Neural progenitor cell (in vitro differentiated cells): ENCODE measurements at regions not wholly inside any gene's neighbourhood (a gene's known extent, or its start where the extent isn't known, plus 50 kb on each side); places are given as distances from the start of the nearest gene placed in this dataset.

Experiments used
- DNase-seq: peaks from one replicate; pipeline ENCODE4 v3.0.0-alpha.2; 2016; ENCODE audit warnings: low spot score
- H2AFZ ChIP-seq: fragments of 200-600 bp; sonication (generic); replicated peaks from 2 replicates; pipeline ENCODE4 v1.6.1; 2016; ENCODE audit warnings: antibody characterized with exemption
- H3F3A ChIP-seq: fragments of 200-600 bp; sonication (generic); 2 replicates; pipeline ENCODE4 v1.6.1; 2016; ENCODE audit warnings: antibody characterized with exemption, low read depth
- H3K27ac ChIP-seq: fragments of 200-600 bp; sonication (generic); 2 replicates; pipeline ENCODE4 v1.5.1; 2016; ENCODE audit warnings: mild to moderate bottlenecking
- H3K27me3 ChIP-seq: fragments of 200-600 bp; sonication (generic); 2 replicates; pipeline ENCODE4 v1.6.1; 2016; ENCODE audit warnings: mild to moderate bottlenecking, moderate library complexity
- H3K36me3 ChIP-seq: fragments of 200-600 bp; sonication (generic); 2 replicates; pipeline ENCODE4 v1.5.1; 2016
- H3K4me1 ChIP-seq: fragments of 200-600 bp; sonication (generic); 2 replicates; pipeline ENCODE4 v1.6.1; 2016; ENCODE audit warnings: mixed run types
- H3K4me2 ChIP-seq: fragments of 200-600 bp; sonication (generic); 2 replicates; pipeline ENCODE4 v1.6.1; 2016
- H3K4me3 ChIP-seq: fragments of 200-600 bp; sonication (generic); 2 replicates; pipeline ENCODE4 v1.5.1; 2016
- H3K79me2 ChIP-seq: fragments of 200-600 bp; sonication (generic); 2 replicates; pipeline ENCODE4 v1.6.1; 2016; ENCODE audit warnings: low read depth
- H3K9ac ChIP-seq: fragments of 200-600 bp; sonication (generic); 2 replicates; pipeline ENCODE4 v1.6.1; 2016
- H3K9me3 ChIP-seq: fragments of 200-600 bp; sonication (generic); 2 replicates; pipeline ENCODE4 v1.5.1; 2016; ENCODE audit warnings: low read depth
- H4K20me1 ChIP-seq: fragments of 200-600 bp; sonication (generic); 2 replicates; pipeline ENCODE4 v1.6.1; 2016; ENCODE audit warnings: low read depth
- H3K27ac Mint-ChIP-seq: 3 replicates; pipeline ENCODE4 v1.8.0; 2021; ENCODE audit warnings: mixed read lengths
- H3K27me3 Mint-ChIP-seq: 2 replicates; pipeline ENCODE4 v1.8.0; 2022; ENCODE audit warnings: low read depth, mild to moderate bottlenecking, inconsistent platforms, moderate library complexity, mixed read lengths; ENCODE audit not compliant: insufficient read depth
- H3K36me3 Mint-ChIP-seq: 3 replicates; pipeline ENCODE4 v1.8.0; 2021; ENCODE audit warnings: mixed read lengths
- H3K4me1 Mint-ChIP-seq: 3 replicates; pipeline ENCODE4 v1.8.0; 2021; ENCODE audit warnings: mixed read lengths
- H3K4me3 Mint-ChIP-seq: 3 replicates; pipeline ENCODE4 v1.8.0; 2021; ENCODE audit warnings: mild to moderate bottlenecking, moderate library complexity, mixed read lengths
- H3K9me3 Mint-ChIP-seq: 3 replicates; pipeline ENCODE4 v1.8.0; 2020; ENCODE audit warnings: mixed read lengths
- EZH2 ChIP-seq: fragments of 200-600 bp; sonication (generic); IDR thresholded peaks from 2 replicates; pipeline ENCODE4 v1.6.1; 2017; ENCODE audit warnings: antibody characterized with exemption, mild to moderate bottlenecking, moderate library complexity
- EZH2phosphoT487 ChIP-seq: fragments of 200-600 bp; sonication (generic); IDR thresholded peaks from 2 replicates; pipeline ENCODE4 v1.6.1; 2017; ENCODE audit warnings: antibody characterized with exemption
- TF ChIP-seq, protein P1 (sequence below): fragments of 200-600 bp; sonication (generic); IDR thresholded peaks from 2 replicates; pipeline ENCODE4 v1.5.1; 2017; ENCODE audit warnings: antibody characterized with exemption, mild to moderate bottlenecking

DNA sequence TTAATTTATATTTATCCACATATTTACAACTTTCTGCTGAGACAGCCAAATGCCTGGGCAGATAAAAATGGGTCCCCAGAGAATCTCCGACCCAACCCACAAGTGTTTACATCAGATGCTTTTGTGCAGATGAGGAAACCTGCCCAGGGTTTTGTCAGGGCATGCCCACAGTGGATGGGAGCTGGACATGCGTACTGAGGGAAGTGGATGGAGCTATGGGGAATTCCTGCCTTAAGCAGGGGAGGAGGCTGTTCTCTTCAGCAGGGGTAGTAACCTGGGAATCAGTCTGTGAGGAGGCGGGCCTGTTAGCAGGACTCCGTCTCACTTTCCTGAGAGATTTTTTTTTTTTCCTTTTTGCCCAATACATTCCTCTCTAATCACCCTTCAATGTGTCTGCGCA is 122.9 kb downstream of the RFC3 start:
- Histone ChIP-seq H3K9me3 (no peaks in the 10 kb centered on the region), H3K27ac (no peak overlapping the region), H3K27me3 (no peaks in the 10 kb centered on the region), H3F3A (no peaks in the 10 kb centered on the region), H3K36me3 (peaks cover 4% of the 10 kb centered on the region), H3K4me3 (no peak overlapping the region), H4K20me1 (no peaks in the 10 kb centered on the region), H2AFZ (peak overlapping the region; percentile 38), H3K4me1 (peaks cover 21% of the 10 kb centered on the region), H3K4me2 (no peak overlapping the region), H3K79me2 (no peaks in the 10 kb centered on the region), H3K9ac (no peak overlapping the region)
- peak; percentile 45 for DNase-seq
- Mint-ChIP-seq H3K4me1 (peaks cover 7% of the 10 kb centered on the region), H3K4me3 (no peak overlapping the region), H3K27me3 (no peaks in the 10 kb centered on the region), H3K36me3 (peaks cover 1% of the 10 kb centered on the region), H3K27ac (no peak overlapping the region), H3K9me3 (no peaks in the 10 kb centered on the region)
- TF ChIP-seq EZH2 (no peak), EZH2phosphoT487 (no peak)
- TF ChIP-seq, protein P1, sequence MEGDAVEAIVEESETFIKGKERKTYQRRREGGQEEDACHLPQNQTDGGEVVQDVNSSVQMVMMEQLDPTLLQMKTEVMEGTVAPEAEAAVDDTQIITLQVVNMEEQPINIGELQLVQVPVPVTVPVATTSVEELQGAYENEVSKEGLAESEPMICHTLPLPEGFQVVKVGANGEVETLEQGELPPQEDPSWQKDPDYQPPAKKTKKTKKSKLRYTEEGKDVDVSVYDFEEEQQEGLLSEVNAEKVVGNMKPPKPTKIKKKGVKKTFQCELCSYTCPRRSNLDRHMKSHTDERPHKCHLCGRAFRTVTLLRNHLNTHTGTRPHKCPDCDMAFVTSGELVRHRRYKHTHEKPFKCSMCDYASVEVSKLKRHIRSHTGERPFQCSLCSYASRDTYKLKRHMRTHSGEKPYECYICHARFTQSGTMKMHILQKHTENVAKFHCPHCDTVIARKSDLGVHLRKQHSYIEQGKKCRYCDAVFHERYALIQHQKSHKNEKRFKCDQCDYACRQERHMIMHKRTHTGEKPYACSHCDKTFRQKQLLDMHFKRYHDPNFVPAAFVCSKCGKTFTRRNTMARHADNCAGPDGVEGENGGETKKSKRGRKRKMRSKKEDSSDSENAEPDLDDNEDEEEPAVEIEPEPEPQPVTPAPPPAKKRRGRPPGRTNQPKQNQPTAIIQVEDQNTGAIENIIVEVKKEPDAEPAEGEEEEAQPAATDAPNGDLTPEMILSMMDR: no peak

DNA sequence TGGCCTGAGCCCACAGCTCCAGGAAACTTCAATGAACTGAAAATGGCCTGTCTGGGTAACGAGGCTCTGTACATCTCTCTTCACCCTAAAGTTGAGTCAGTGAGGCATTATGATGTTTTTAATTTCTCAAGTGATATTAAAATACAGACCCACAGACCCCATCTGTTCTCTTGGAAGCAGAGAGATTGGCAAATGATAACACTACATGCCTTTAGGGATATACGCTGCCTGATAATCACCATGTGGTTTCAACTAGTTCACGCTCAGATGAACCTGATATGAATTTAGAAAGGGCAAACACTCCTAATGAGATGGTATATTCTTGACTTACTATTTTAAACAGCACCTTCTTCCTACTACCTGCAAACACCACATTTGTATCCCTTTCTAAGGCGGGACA is 127.5 kb downstream of the RFC3 start:
- no peak overlapping the region for H3K4me3 Mint-ChIP-seq
- no peaks in the 10 kb centered on the region for H3K9me3 ChIP-seq
- no peak for TF ChIP-seq EZH2
- TF ChIP-seq EZH2phosphoT487: no peak
- TF ChIP-seq, protein P1: no peak
- H3K27me3 ChIP-seq: no peaks in the 10 kb centered on the region
- H3K9ac ChIP-seq: no peak overlapping the region
- peaks cover 2% of the 10 kb centered on the region for H3K9me3 Mint-ChIP-seq
- no peaks in the 10 kb centered on the region for H3K36me3 ChIP-seq
- peaks cover 2% of the 10 kb centered on the region for H3K27me3 Mint-ChIP-seq
- peaks cover 8% of the 10 kb centered on the region for H3K36me3 Mint-ChIP-seq
- no peak overlapping the region for H3K4me3 ChIP-seq
- DNase-seq: no peak
- no peaks in the 10 kb centered on the region for H4K20me1 ChIP-seq
- H3K4me1 Mint-ChIP-seq: no peaks in the 10 kb centered on the region
- H3K4me1 ChIP-seq: peaks cover 9% of the 10 kb centered on the region
- H3K79me2 ChIP-seq: no peaks in the 10 kb centered on the region
- no peak overlapping the region for H3K27ac ChIP-seq
- H3K4me2 ChIP-seq: no peak overlapping the region
- no peak overlapping the region for H2AFZ ChIP-seq
- no peaks in the 10 kb centered on the region for H3F3A ChIP-seq
- no peak overlapping the region for H3K27ac Mint-ChIP-seq

DNA sequence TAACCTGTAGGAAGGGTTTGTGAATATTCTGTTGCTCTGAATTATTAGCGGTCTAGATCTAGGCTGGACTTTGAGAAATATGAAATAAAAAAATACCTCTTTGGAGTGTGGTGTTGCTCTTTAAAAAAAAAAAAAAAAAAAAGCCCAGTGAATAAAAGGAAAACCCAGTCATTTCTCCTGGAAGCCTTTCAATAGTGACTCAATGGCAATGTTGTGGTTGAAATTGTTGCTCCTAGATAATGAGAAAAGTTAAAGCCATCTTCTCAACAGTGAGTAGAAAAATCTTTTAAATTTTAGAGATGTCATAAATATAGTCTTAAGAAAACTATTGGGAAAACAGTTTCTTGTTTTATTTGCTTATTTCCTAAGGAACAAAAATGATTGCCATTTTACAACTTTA is 135.3 kb downstream of the RFC3 start:
- no peaks in the 10 kb centered on the region for H3K27me3 ChIP-seq
- no peak overlapping the region for H3K4me3 ChIP-seq
- no peaks in the 10 kb centered on the region for H3F3A ChIP-seq
- no peaks in the 10 kb centered on the region for H3K4me1 Mint-ChIP-seq
- H3K27ac ChIP-seq: no peak overlapping the region
- H4K20me1 ChIP-seq: no peaks in the 10 kb centered on the region
- H3K9me3 Mint-ChIP-seq: peaks cover 2% of the 10 kb centered on the region
- H3K4me1 ChIP-seq: no peaks in the 10 kb centered on the region
- peaks cover 2% of the 10 kb centered on the region for H3K27me3 Mint-ChIP-seq
- no peak overlapping the region for H2AFZ ChIP-seq
- no peaks in the 10 kb centered on the region for H3K36me3 ChIP-seq
- no peak overlapping the region for H3K27ac Mint-ChIP-seq
- H3K9ac ChIP-seq: no peak overlapping the region
- H3K4me2 ChIP-seq: no peak overlapping the region
- H3K36me3 Mint-ChIP-seq: peaks cover 3% of the 10 kb centered on the region
- H3K4me3 Mint-ChIP-seq: no peak overlapping the region
- no peaks in the 10 kb centered on the region for H3K9me3 ChIP-seq
- no peak for DNase-seq
- no peaks in the 10 kb centered on the region for H3K79me2 ChIP-seq
- TF ChIP-seq, protein P1: no peak
- TF ChIP-seq EZH2phosphoT487 (no peak), EZH2 (no peak)

DNA sequence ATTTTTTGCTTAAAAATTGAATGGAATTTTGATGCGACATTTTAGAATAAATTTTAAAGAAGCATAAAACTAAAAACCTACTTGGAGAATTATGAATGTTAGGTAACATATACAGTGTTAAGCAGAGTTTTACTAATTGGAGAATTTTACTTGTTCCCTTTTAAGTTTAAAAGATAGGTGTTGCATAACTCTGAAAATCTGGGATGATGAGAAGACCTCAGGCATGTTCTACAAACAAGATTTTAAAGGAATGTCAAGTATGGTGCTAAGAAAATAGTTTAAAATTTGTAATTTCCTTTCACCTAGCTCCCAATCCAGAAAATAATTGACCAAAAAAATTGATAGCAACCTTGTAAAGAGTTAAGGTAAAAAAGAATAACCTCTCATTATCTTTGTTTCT is 135.8 kb downstream of the RFC3 start:
- Histone ChIP-seq H4K20me1 (no peaks in the 10 kb centered on the region), H3K27me3 (no peaks in the 10 kb centered on the region), H3K9ac (no peak overlapping the region), H2AFZ (no peak overlapping the region), H3K36me3 (no peaks in the 10 kb centered on the region), H3K4me3 (no peak overlapping the region), H3K27ac (no peak overlapping the region), H3F3A (no peaks in the 10 kb centered on the region), H3K9me3 (no peaks in the 10 kb centered on the region), H3K4me2 (no peak overlapping the region), H3K4me1 (no peaks in the 10 kb centered on the region), H3K79me2 (no peaks in the 10 kb centered on the region)
- H3K4me3 Mint-ChIP-seq: no peak overlapping the region
- TF ChIP-seq EZH2: no peak
- no peak for TF ChIP-seq EZH2phosphoT487
- TF ChIP-seq, protein P1: no peak
- H3K4me1 Mint-ChIP-seq: peaks cover 3% of the 10 kb centered on the region
- peaks cover 5% of the 10 kb centered on the region for H3K36me3 Mint-ChIP-seq
- H3K9me3 Mint-ChIP-seq: peaks cover 2% of the 10 kb centered on the region
- no peak for DNase-seq
- H3K27me3 Mint-ChIP-seq: peaks cover 2% of the 10 kb centered on the region
- no peak overlapping the region for H3K27ac Mint-ChIP-seq
